ENCODE measurements at regions not wholly inside any gene's neighbourhood (a gene's known extent, or its start where the extent isn't known, plus 50 kb on each side); places are given as distances from the start of the nearest gene placed in this dataset.

DNA sequence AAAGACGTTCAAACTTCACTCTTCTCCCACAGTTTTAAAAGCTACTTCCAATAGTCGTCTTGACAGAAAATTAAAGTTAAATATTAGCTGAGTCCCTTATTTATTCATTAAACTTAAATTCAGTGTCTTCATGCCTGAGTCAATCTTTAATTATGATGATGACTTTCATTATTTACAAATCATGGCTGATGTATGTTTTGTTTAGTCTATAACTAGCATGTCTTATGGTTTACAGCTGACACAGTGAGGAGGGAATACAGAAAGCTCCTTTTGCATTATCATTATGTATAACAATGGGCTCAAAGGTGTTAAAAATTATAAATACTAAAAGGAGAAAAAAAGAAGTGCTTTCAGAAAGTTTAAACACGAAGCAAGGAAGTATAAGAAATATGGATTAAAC lies 1333.1 kb downstream of the CDH8 start:
- TF ChIP-seq, protein P1, sequence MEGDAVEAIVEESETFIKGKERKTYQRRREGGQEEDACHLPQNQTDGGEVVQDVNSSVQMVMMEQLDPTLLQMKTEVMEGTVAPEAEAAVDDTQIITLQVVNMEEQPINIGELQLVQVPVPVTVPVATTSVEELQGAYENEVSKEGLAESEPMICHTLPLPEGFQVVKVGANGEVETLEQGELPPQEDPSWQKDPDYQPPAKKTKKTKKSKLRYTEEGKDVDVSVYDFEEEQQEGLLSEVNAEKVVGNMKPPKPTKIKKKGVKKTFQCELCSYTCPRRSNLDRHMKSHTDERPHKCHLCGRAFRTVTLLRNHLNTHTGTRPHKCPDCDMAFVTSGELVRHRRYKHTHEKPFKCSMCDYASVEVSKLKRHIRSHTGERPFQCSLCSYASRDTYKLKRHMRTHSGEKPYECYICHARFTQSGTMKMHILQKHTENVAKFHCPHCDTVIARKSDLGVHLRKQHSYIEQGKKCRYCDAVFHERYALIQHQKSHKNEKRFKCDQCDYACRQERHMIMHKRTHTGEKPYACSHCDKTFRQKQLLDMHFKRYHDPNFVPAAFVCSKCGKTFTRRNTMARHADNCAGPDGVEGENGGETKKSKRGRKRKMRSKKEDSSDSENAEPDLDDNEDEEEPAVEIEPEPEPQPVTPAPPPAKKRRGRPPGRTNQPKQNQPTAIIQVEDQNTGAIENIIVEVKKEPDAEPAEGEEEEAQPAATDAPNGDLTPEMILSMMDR (IDR thresholded peaks at IDR 0.05; ENCODE audit: insufficient read depth, low read depth, low read length) = no peak
- no peak overlapping the region for H3K4me3 ChIP-seq (ENCODE audit: low read depth, low read length)
- DNase-seq (ENCODE audit: low read depth) = no peak

DNA sequence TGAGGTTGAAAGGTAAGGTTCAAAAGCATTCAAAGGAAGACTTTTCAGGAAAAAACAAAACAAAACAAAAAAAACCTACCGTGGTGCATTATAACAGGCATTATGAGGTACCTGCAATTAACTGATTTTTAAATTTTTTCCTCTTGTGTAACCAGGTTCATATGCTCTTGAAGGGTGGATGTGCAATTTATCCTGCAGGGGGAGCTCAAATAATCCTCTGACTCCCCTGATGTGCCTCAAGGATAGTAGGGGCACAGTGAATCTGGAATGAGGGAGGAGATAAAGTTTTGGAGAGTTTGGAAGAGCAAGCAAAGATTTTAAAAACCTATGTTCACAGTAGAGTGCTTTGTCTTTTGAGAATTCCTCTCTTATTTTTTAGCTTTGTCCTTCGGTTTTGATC lies 1349.4 kb downstream of the CDH8 start:
- DNase-seq (ENCODE audit: low read depth) = no peak
- TF ChIP-seq, protein P1 (IDR thresholded peaks at IDR 0.05; ENCODE audit: insufficient read depth, low read depth, low read length) = no peak

DNA sequence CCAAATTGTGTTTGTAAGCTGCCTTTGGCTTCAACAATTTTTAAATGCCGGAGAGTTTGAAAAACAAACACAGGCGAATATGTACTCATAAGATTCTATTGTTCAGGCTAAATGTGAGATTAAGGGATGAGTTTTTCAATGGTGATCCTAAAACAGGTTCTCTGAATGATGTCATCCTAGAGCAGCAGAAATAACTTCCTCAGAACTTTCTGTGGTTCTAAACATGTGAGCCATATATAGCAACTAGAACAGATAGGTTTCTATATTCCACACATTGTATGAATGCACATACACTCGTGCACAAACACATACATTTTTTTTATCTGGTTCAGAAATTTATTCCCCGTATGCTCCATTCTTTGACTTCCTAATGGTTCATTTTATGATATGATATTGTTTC lies 1352.2 kb downstream of the CDH8 start:
- no peak for DNase-seq (ENCODE audit: low read depth)
- TF ChIP-seq, protein P1 (IDR thresholded peaks at IDR 0.05; ENCODE audit: insufficient read depth, low read depth, low read length) = no peak
- no peak overlapping the region for H3K4me3 ChIP-seq (ENCODE audit: low read depth, low read length)

More for the DNA sequence above, 1349.4 kb downstream of the CDH8 start:
- H3K4me3 ChIP-seq (ENCODE audit: low read depth, low read length) = no peak overlapping the region

DNA sequence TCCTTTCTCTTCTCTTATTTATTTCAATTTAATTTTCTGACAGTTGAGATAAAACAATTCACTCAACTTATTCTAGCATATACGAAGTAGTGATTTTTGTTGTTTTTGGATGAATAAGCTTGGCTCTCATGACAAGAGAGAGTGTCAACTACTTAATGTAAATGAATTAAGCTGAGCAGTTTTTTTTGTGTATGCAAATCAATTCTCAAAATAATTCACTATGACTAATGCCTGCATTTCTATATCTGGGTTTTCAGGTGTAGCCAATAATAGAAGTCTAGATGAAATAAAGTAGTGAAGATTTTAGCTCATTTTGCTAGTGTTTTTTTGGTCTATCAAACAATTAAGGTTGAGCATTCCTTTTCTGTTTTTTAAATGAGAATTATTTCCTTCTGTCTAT lies 1354.0 kb downstream of the CDH8 start:
- no peak for DNase-seq (ENCODE audit: low read depth)
- TF ChIP-seq, protein P1 (IDR thresholded peaks at IDR 0.05; ENCODE audit: insufficient read depth, low read depth, low read length) = no peak
- H3K4me3 ChIP-seq (ENCODE audit: low read depth, low read length) = no peak overlapping the region

DNA sequence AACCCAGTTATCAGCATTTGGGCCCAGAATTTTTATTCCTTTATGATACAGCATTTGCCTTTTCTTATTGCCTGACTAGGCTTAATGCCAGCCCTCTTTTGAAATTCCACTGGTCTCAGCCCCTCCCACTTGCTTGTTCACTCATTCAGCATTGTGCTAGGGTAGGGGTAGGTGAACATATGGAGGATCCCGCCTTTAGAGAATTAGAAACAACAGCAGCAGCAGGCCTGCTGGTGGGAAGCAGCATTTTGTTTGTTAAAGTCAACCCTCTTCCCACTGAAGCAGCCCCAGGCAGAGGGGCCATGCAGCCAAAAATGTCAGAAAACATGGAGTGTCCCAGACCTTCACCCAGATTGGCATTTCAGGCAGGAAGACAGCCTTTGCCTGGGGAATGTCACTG lies 1355.2 kb downstream of the CDH8 start:
- DNase-seq (ENCODE audit: low read depth) = no peak
- TF ChIP-seq, protein P1 (IDR thresholded peaks at IDR 0.05; ENCODE audit: insufficient read depth, low read depth, low read length) = no peak
- no peak overlapping the region for H3K4me3 ChIP-seq (ENCODE audit: low read depth, low read length)

DNA sequence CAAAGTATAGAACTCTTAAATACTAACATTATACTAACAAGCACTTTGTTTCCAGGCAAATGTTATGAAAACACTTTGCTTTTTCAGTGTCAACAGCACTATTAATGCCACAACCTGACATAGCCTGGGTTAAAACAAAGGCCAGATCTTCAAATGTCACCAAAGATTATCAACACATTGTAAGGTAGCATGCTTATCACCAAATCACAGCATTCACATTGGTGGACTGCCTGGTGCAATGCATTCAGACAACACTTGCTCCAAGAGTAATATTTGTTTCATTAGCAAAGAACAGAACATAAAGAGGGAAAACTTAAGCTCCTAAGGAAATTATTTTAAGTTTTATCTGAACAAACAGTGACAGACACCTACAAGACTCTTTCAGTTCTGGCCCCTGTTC lies 1361.2 kb downstream of the CDH8 start:
- no peak overlapping the region for H3K4me3 ChIP-seq (ENCODE audit: low read depth, low read length)
- no peak for DNase-seq (ENCODE audit: low read depth)
- TF ChIP-seq, protein P1 (IDR thresholded peaks at IDR 0.05; ENCODE audit: insufficient read depth, low read depth, low read length) = no peak

DNA sequence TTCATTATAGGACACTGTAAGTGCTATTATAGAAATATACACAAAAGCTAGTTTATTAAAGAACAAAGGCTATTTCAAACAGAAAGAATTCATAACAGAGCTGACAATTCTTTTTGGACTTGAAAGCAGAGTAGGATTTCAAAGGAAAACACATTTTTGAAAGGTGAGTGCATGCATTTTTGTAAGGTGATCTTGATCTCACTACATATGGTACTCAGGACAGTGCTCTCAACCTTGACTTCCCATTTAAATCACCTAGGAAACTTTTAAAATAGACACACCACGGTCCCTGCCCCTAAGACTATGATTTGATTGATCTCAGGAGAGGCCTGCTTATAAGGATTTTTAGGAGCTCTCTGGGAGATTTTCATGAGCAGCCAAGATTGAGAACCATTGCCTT lies 1362.0 kb downstream of the CDH8 start:
- TF ChIP-seq, protein P1 (IDR thresholded peaks at IDR 0.05; ENCODE audit: insufficient read depth, low read depth, low read length) = no peak
- no peak for DNase-seq (ENCODE audit: low read depth)
- no peak overlapping the region for H3K4me3 ChIP-seq (ENCODE audit: low read depth, low read length)

All from fibroblast of villous mesenchyme (primary cell).